ENCODE measurements at regions not wholly inside any gene's neighbourhood (a gene's known extent, or its start where the extent isn't known, plus 50 kb on each side); places are given as distances from the start of the nearest gene placed in this dataset.
A peak's percentile ranks its signal among the peaks of the same experiment; 100 is the strongest.
"Not testable (repeated sequence)": the region's sequence is repeated elsewhere in the genome, so short reads cannot be mapped to it uniquely, and the experiment has no call there.

DNA sequence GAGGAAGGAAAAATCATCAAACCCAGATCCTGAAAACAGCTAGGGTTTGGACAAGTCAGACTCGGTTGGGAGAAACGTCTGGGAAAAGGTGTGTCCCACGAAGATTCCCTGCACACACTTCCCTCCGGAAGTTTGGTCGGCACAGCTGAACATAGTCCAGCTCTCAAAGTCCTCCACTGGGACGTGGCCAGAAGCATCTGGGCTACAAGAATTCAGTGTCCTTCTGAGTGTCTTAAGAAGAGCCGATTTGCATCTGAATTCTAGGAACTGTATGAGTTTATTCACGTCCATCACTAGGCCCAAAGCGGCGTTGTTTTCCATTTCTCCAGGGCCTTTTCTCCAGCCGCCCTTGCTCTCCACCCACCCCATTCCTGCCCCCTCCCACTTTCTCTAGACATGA, 109.1 kb downstream of the C17orf67 start (continued):
- TF ChIP-seq, protein P1, sequence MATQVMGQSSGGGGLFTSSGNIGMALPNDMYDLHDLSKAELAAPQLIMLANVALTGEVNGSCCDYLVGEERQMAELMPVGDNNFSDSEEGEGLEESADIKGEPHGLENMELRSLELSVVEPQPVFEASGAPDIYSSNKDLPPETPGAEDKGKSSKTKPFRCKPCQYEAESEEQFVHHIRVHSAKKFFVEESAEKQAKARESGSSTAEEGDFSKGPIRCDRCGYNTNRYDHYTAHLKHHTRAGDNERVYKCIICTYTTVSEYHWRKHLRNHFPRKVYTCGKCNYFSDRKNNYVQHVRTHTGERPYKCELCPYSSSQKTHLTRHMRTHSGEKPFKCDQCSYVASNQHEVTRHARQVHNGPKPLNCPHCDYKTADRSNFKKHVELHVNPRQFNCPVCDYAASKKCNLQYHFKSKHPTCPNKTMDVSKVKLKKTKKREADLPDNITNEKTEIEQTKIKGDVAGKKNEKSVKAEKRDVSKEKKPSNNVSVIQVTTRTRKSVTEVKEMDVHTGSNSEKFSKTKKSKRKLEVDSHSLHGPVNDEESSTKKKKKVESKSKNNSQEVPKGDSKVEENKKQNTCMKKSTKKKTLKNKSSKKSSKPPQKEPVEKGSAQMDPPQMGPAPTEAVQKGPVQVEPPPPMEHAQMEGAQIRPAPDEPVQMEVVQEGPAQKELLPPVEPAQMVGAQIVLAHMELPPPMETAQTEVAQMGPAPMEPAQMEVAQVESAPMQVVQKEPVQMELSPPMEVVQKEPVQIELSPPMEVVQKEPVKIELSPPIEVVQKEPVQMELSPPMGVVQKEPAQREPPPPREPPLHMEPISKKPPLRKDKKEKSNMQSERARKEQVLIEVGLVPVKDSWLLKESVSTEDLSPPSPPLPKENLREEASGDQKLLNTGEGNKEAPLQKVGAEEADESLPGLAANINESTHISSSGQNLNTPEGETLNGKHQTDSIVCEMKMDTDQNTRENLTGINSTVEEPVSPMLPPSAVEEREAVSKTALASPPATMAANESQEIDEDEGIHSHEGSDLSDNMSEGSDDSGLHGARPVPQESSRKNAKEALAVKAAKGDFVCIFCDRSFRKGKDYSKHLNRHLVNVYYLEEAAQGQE (IDR thresholded peaks at IDR 0.05): no peak
- TF ChIP-seq JUNB (IDR thresholded peaks at IDR 0.05): no peak

DNA sequence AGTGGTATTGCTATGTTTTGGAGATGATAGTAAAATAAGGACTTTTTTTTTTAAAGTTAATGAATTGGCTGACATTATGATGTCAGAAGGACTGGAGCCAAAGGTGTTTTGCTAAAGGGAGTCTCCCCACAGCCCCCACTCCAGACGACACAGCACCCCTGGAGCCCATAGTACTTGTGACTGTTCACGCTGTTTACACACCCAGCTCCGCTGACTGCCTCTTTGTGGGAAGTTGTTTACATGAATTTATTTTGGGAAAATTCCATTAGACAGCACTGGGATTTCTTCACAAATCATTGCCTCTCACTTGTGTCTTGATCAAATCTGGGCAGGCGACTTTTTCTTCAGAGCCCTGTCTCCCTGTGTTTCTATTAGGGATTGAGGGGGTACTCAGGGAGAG, 108.6 kb downstream of the C17orf67 start:
- DNase-seq (ENCODE audit: low read depth in 1 of 2, low spot score in 1 of 2) (no peak), FAIRE-seq (no peak), ATAC-seq (no peak)
- Histone ChIP-seq H3K4me3 (no peak overlapping the region), H3K4me2 (no peak overlapping the region), H3K4me1 (no peaks in the 10 kb centered on the region), H3K9me3 (no peaks in the 10 kb centered on the region), H3K27ac (no peak overlapping the region)
- 49% methylated on average over 4 of the region's 4 CpGs for whole genome bisulfite sequencing (ENCODE audit: missing lambda C conversion rate)
- POLR2A ChIA-PET: no interaction called here
- TF ChIP-seq, protein P2, sequence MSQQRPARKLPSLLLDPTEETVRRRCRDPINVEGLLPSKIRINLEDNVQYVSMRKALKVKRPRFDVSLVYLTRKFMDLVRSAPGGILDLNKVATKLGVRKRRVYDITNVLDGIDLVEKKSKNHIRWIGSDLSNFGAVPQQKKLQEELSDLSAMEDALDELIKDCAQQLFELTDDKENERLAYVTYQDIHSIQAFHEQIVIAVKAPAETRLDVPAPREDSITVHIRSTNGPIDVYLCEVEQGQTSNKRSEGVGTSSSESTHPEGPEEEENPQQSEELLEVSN (IDR thresholded peaks at IDR 0.05; ENCODE audit: borderline replicate concordance, low read depth): no peak
- TF ChIP-seq EHF (CRISPR knock-in tag; IDR thresholded peaks at IDR 0.05) (no peak), BHLHE40 (IDR thresholded peaks at IDR 0.05; ENCODE audit: low read depth, low read length) (no peak), HOXA7 (CRISPR knock-in tag; IDR thresholded peaks at IDR 0.05) (no peak), CBX2 (IDR thresholded peaks at IDR 0.05; ENCODE audit: borderline replicate concordance, low read depth) (no peak), RNF2 (IDR thresholded peaks at IDR 0.05; ENCODE audit: borderline replicate concordance, low read depth) (no peak), POLR2A (IDR thresholded peaks at IDR 0.05; ENCODE audit: low read length) (no peak), MYC (IDR thresholded peaks at IDR 0.05; ENCODE audit: borderline replicate concordance, low read length) (no peak), RARB (CRISPR knock-in tag; IDR thresholded peaks at IDR 0.05) (no peak), POLR2AphosphoS2 (conservative IDR thresholded peaks at IDR 0.05; ENCODE audit: low read length) (no peak), JUNB (IDR thresholded peaks at IDR 0.05) (no peak), HDAC2 (IDR thresholded peaks at IDR 0.05) (no peak)
- TF ChIP-seq, protein P3, sequence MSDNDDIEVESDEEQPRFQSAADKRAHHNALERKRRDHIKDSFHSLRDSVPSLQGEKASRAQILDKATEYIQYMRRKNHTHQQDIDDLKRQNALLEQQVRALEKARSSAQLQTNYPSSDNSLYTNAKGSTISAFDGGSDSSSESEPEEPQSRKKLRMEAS (IDR thresholded peaks at IDR 0.05): no peak
- TF ChIP-seq, protein P1 (IDR thresholded peaks at IDR 0.05): no peak
- CTCF ChIA-PET: interaction anchor here (1.1 to 13.1 kb wide), 4 partner anchors 9 to 225 kb away, joined by 3 to 400 read pairs (median 20); partner anchors contain the start of gene NOG

DNA sequence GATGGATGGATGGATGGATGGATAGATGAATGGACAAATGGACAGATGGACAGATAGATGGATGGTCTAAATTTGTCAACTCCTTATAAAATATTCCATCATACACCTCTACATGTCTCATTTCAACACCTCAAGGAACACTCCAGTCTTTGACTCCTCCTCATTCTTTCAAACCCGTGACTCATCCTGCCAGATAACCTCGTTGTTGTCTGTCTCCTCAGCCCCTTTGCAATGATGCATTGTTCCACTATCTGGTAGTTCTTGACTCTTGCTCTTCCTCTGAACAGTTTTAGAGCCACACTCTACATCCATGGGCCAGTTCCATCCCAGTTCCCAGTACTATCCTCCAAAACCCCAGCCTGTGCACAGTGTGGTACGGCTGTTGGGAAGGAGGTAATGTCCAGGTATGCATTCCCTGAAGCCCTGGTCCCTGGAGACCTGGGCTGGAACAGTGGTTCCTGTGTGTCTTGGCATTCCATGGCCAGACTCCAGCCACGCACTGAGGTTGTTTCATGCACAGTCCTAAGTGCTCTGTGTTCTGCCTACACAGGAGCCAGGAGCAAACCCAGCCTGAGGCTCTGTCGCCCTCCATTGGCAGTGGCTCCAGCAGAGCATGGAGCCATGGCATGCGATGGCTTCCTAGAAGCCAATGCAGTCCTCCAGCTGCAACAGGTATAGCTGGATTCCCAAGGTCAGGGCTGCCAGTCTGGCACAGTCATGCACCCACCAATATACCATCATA, 105.7 kb downstream of the C17orf67 start:
- no peak for DNase-seq (ENCODE audit: low read depth in 1 of 2, low spot score in 1 of 2)

DNA sequence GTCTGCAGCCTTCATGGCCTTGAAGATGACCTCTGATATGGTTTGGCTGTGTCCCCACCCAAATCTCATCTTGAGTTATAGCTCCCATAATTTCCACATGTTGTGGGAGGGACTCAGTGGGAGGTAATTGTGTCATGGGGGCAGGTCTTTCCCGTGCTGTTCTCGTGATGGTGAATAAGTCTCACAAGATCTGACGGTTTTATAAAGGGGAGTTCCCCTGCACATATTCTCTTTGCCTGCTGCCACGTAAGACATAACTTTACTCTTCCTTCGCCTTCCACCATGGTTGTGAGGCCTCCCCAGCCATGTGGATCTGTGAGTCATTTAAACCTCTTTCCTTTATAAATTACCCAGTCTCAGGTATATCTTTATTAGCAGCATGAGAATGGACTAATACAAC, 102.6 kb downstream of the C17orf67 start:
- not testable (repeated sequence) for FAIRE-seq, ATAC-seq

More for the DNA sequence above, 105.7 kb downstream of the C17orf67 start:
- no peaks in the 10 kb centered on the region for H3K4me1 ChIP-seq
- WGBS (ENCODE audit: missing lambda C conversion rate): 2% methylated on average over 4 of the region's 6 CpGs
- POLR2A ChIA-PET: no interaction called here
- H3K4me3 ChIP-seq: no peak overlapping the region
- ATAC-seq: peak; percentile 21 to 62; a peak in 5 of 6 replicates
- no peak for FAIRE-seq
- no peaks in the 10 kb centered on the region for H3K9me3 ChIP-seq
- no peak for TF ChIP-seq HOXB13 (CRISPR knock-in tag; IDR thresholded peaks at IDR 0.05; ENCODE audit: low read depth)
- TF ChIP-seq RCOR1 (IDR thresholded peaks at IDR 0.05; ENCODE audit: low read depth, low read length): no peak
- no peak for TF ChIP-seq CHD4 (IDR thresholded peaks at IDR 0.05; ENCODE audit: borderline replicate concordance)
- TF ChIP-seq RAD21 (conservative IDR thresholded peaks at IDR 0.05 in 1 of 2, IDR thresholded peaks at IDR 0.05 in 1 of 2): peak in 1 of 2 experiments; percentile 16; a peak in 1 of 5 replicates
- TF ChIP-seq, protein P4, sequence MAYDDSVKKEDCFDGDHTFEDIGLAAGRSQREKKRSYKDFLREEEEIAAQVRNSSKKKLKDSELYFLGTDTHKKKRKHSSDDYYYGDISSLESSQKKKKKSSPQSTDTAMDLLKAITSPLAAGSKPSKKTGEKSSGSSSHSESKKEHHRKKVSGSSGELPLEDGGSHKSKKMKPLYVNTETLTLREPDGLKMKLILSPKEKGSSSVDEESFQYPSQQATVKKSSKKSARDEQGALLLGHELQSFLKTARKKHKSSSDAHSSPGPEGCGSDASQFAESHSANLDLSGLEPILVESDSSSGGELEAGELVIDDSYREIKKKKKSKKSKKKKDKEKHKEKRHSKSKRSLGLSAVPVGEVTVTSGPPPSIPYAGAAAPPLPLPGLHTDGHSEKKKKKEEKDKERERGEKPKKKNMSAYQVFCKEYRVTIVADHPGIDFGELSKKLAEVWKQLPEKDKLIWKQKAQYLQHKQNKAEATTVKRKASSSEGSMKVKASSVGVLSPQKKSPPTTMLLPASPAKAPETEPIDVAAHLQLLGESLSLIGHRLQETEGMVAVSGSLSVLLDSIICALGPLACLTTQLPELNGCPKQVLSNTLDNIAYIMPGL (CRISPR knock-in tag; IDR thresholded peaks at IDR 0.05; ENCODE audit: borderline replicate concordance): no peak
- no peak for TF ChIP-seq FOSL2 (IDR thresholded peaks at IDR 0.05)
- peak; percentile 5; the same call in 1 of the 2 replicates for TF ChIP-seq FOSL2 (CRISPR knock-in tag; IDR thresholded peaks at IDR 0.05)
- no peak for TF ChIP-seq FOSB (CRISPR knock-in tag; IDR thresholded peaks at IDR 0.05)
- CTCF ChIA-PET: interaction anchor here (1.0 to 3.0 kb wide), 3 partner anchors 12 to 52 kb away, joined by 3 to 17 read pairs (median 3); no protein-coding TSS in a partner anchor
- H3K27ac ChIP-seq: no peak overlapping the region
- no peak overlapping the region for H3K4me2 ChIP-seq

More for the DNA sequence above, 102.6 kb downstream of the C17orf67 start:
- H3K9me3 ChIP-seq; POLR2A ChIA-PET; H3K4me3 ChIP-seq; H3K27ac ChIP-seq; H3K4me2 ChIP-seq; DNase-seq (ENCODE audit: low read depth in 1 of 2, low spot score in 1 of 2); H3K4me1 ChIP-seq: not testable (repeated sequence)
- 21% methylated on average over 5 of the region's 5 CpGs for WGBS (ENCODE audit: missing lambda C conversion rate)
- CTCF ChIA-PET: interaction anchor here (1.0 kb wide), 1 partner anchor 49 kb away, joined by 3 read pairs; no protein-coding TSS in a partner anchor
